DND-41 (cell line): ENCODE measurements at regions not wholly inside any gene's neighbourhood (a gene's known extent, or its start where the extent isn't known, plus 50 kb on each side); places are given as distances from the start of the nearest gene placed in this dataset.

Experiments used
- CTCF ChIP-seq: IDR thresholded peaks from 2 replicates; pipeline ENCODE4 v1.5.1; 2012; ENCODE audit warnings: borderline replicate concordance, low read length, moderate library complexity, mild to moderate bottlenecking; ENCODE audit not compliant: poor library complexity, severe bottlenecking; ENCODE audit errors: extremely low read depth
- EZH2 ChIP-seq: IDR thresholded peaks from 3 replicates; pipeline ENCODE4 v1.6.1; 2012; ENCODE audit warnings: borderline replicate concordance, low read depth, mild to moderate bottlenecking, moderate library complexity, low read length, inconsistent platforms; ENCODE audit not compliant: severe bottlenecking

- TF ChIP-seq CTCF (no peak), EZH2 (no peak)
Observed at GRCh38 chr5:126228934-126229333, 194.3 kb upstream of the GRAMD2B start.
